Activated naive CD4-positive, alpha-beta T cell treated with anti-CD3 and anti-CD28 coated beads, Interleukin-2, amount 50 U/mL, for 16 hours (primary cell): ENCODE measurements at regions not wholly inside any gene's neighbourhood (a gene's known extent, or its start where the extent isn't known, plus 50 kb on each side); places are given as distances from the start of the nearest gene placed in this dataset.

ENCODE experiments used
- DNase-seq: peaks from one replicate; pipeline ENCODE4 v3.0.0-alpha.2; 2020

DNA sequence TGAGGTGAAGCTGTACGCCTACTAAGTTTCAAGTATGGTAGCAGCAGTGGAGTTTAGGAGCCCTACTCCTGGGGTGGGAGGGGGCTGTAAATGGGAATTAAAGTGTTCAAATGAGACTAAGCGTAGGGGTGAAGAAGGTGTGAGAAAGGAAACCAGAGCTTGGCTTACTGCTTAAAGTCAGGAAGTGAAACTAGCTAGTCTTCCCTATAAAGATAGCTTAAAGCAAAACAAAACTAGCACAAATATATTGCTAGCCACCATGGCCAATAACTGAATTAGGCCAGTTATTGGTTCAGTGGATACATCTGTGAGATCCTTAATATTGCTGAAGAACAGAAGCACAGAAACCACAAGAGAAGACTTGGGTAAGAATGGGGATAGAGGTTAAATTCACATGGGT, 492.2 kb upstream of the PKN2 start:
- no peak for DNase-seq

GRCh38 chr1:88194542-88194941, 489.5 kb upstream of the PKN2 start:
- DNase-seq, result no peak

- no peak for DNase-seq
Observed at GRCh38 chr1:88200545-88200944, 483.5 kb upstream of the PKN2 start.

- no peak for DNase-seq
Observed at GRCh38 chr1:88204111-88204510, 480.0 kb upstream of the PKN2 start.

DNA sequence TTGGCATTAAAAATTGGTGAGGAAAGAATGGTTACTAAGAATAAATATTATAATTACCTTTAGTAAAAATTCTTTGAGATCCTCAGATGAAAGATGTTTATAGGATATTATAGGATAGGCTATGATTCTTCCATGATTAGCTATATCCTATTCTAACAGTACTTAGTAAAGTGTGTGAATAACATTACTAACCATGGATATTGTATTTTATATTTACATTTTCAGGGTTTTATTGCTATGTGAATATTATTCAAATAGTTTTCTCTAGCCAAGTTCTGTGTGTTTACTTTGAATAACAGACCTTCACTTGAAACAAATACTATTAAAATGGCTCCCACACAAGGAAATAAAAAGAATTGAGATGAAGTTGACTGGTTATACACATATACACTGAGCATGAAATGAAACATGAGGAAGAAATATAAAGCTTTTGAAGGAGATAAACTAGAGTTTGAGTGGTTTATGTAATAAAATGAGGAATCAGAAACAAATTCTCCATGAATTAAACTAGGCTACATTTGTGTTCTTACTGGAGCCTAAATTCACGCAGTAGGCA, 479.4 kb upstream of the PKN2 start:
- DNase-seq, result no peak

- no peak for DNase-seq
Observed at GRCh38 chr1:88208389-88208788, 475.7 kb upstream of the PKN2 start.

DNA sequence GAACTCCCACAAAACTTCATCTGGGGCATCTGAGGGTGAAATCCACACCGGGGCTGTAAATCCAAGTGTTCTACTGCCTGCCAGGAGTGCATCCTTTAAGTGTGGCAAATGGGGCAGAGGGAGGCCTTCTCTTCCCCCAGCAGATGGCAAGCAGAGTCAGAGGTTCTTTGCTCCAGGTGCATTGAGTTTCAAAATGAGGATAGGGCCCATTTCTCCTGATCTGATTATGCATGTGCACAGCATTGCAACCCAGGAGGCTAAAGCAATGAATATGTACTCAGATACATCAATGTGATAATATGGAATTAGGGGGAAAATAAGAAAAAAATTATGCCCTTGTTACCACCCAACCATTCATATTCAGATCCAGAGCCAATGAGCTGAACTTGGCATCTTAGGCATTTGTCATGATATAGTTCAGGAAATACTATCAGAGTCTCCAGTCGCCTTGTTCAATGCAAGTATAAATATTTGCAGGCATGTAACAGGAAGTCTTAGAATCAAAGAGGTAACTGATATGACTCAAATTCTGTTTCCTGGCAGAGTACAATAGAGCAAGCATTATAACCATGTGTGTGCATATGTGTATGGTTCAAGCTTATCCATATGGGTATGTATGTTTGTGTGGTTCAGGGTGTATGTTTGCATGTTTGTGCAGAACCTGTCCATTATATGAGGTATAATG, 473.8 kb upstream of the PKN2 start:
- DNase-seq, result no peak

DNA sequence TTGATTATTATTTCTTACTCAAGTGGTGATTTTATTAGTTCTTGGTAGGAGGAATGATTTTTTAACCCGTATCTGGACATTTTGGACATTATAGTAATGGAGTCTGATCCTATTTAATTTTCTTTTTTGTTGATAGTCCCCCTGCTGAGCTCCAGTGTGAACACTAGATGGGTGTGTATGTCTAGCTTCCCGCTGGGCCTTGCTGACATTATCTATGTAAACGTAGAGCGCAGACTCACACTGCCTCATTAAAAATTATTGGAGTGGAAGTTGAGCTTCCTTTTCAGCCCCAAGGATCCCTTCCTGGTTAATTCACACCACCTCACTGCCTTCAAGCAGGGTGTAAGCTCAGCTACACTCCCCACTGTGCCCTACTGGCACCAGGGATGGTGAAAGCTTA, 467.6 kb upstream of the PKN2 start:
- no peak for DNase-seq

- DNase-seq, result no peak
Observed at GRCh38 chr1:88217386-88217785, 466.7 kb upstream of the PKN2 start.

GRCh38 chr1:88219521-88219920, 464.6 kb upstream of the PKN2 start:
- DNase-seq, result no peak

- DNase-seq, result no peak
Observed at GRCh38 chr1:88221411-88221810, 462.7 kb upstream of the PKN2 start.

- DNase-seq, result no peak
Observed at GRCh38 chr1:88224906-88225305, 459.2 kb upstream of the PKN2 start.

GRCh38 chr1:88228114-88228513, 456.0 kb upstream of the PKN2 start:
- DNase-seq, result no peak

DNA sequence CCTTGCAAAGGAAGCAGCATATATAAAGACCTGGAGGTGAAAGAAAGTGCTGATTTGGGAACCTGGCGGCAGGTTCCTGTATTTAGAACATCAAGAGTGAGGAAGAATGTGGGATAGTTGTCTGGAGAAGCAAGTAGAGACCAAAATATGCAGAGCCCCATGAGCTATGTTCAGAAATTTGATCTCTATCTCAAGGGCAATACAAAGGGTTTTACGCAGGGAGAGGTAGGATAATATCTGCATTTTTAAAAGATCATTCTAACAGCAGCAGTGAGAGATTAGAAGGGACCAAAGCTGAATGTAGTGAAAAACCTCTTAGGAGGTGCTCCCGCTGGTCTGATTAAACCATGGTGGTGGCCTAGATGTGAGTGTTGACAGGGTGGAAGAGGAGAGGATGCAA, 453.9 kb upstream of the PKN2 start:
- DNase-seq, result no peak

GRCh38 chr1:88237058-88237457, 447.0 kb upstream of the PKN2 start:
- DNase-seq, result no peak

DNA sequence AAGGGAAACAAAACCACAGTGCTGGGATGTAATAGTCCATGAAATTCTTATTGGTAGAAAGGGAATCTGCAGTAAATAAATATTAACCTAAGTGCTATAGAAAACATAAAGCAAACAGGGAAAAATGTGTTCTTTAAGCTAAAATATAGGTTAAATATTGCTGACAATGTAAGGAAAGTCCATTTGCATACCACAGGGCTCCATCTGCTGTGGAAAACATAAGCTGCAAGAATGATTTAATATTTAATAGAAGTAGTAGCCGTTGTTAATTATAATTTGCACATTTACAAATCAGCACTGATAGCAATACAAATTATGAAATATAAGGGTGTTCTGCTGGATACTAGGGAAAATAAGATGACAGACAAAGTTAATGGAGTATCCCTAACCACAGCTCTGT, 444.9 kb upstream of the PKN2 start:
- no peak for DNase-seq

- no peak for DNase-seq
Observed at GRCh38 chr1:88247666-88248065, 436.4 kb upstream of the PKN2 start.

GRCh38 chr1:88250915-88251314, 433.2 kb upstream of the PKN2 start:
- no peak for DNase-seq

- DNase-seq, result no peak
Observed at GRCh38 chr1:88252745-88253144, 431.3 kb upstream of the PKN2 start.

GRCh38 chr1:88265606-88266005, 418.5 kb upstream of the PKN2 start:
- no peak for DNase-seq

- no peak for DNase-seq
Observed at GRCh38 chr1:88266051-88266450, 418.0 kb upstream of the PKN2 start.

- DNase-seq, result no peak
Observed at GRCh38 chr1:88272216-88272615, 411.9 kb upstream of the PKN2 start.

DNA sequence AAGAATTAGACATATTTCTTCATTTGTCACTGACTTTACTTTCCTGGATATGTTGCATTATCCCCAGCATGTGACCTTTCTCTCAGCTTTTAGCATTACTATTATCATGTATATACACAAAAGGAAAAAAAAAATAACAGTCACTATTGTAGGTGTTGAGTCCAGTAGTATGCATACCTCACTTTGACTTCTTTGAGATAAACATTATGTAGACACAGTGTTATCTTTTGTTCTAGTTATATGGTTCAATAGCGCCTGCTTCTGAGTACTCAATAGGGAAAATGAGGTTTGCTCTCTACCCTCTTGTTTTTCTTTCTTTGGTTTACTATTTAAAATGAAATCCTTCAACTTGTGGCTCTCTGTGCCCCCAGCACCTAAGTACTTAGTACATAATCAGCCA, 409.6 kb upstream of the PKN2 start:
- DNase-seq, result no peak

DNA sequence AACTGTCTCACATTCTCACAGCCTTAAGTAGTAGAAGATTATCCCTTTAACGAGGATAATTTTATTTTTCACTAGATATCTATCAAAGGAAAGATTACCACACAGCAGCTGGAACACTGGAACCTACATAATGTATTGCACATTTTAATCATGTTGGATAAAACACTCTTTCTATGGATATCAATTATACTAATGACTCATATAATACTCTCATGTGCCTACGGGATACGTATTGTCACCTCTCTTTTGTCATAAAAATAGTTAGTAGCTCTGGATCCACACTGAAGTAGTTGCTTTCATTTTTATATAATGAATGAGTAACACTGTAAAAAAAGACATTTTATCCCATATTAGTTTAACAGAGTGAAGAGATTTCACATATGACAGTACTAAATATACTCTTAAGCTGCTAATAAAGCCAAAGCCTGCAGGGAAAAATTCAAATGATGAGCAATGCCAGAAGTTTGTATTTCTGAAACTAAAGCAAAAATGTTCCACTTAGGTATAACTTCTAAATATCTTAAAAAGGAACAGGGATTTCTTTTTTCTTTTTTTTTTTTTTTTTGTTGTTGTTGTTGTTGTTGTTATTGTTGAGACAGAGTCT, 408.7 kb upstream of the PKN2 start:
- DNase-seq, result no peak

GRCh38 chr1:88276163-88276562, 407.9 kb upstream of the PKN2 start:
- DNase-seq, result no peak
